Mesendoderm (in vitro differentiated cells): ENCODE measurements at regions not wholly inside any gene's neighbourhood (a gene's known extent, or its start where the extent isn't known, plus 50 kb on each side); places are given as distances from the start of the nearest gene placed in this dataset.

Experiments used
- DNase-seq: peaks from one replicate; pipeline ENCODE4 v3.0.0; 2013
- H2AK5ac ChIP-seq: 2 replicates; pipeline ENCODE4 v1.6.1; 2013; ENCODE audit warnings: low read length, inconsistent platforms
- H2BK120ac ChIP-seq: 2 replicates; pipeline ENCODE4 v1.6.1; 2013; ENCODE audit warnings: low read depth, mild to moderate bottlenecking, low read length, moderate library complexity, mixed read lengths
- H2BK15ac ChIP-seq: replicated peaks from 2 replicates; pipeline ENCODE4 v1.6.1; 2013; ENCODE audit warnings: low read depth, mild to moderate bottlenecking, moderate library complexity
- H2BK5ac ChIP-seq: 2 replicates; pipeline ENCODE4 v1.6.1; 2013; ENCODE audit warnings: low read length, inconsistent platforms
- H3K18ac ChIP-seq: 2 replicates; pipeline ENCODE4 v1.6.1; 2013; ENCODE audit warnings: mild to moderate bottlenecking, low read length, mixed read lengths
- H3K23ac ChIP-seq: one replicate; pipeline ENCODE4 v1.6.1; 2013; ENCODE audit warnings: low read length
- H3K27ac ChIP-seq: 2 replicates; pipeline ENCODE4 v1.5.1; 2013; ENCODE audit warnings: low read depth, mild to moderate bottlenecking, inconsistent platforms, low read length, moderate library complexity
- H3K27me3 ChIP-seq: 2 replicates; pipeline ENCODE4 v1.6.1; 2013; ENCODE audit warnings: low read length, control low read depth, mild to moderate bottlenecking, inconsistent platforms; ENCODE audit not compliant: insufficient read depth, poor library complexity
- H3K36me3 ChIP-seq: 2 replicates; pipeline ENCODE4 v1.6.1; 2013; ENCODE audit warnings: low read length, inconsistent platforms; ENCODE audit not compliant: control insufficient read depth, insufficient read depth
- H3K4ac ChIP-seq: one replicate; pipeline ENCODE4 v1.6.1; 2013; ENCODE audit warnings: low read depth, mild to moderate bottlenecking, low read length, moderate library complexity
- H3K4me1 ChIP-seq: 2 replicates; pipeline ENCODE4 v1.6.1; 2013; ENCODE audit warnings: low read depth, low read length, inconsistent platforms; ENCODE audit not compliant: control insufficient read depth
- H3K4me2 ChIP-seq: 2 replicates; pipeline ENCODE4 v1.6.1; 2013; ENCODE audit warnings: low read length
- H3K4me3 ChIP-seq: 2 replicates; pipeline ENCODE4 v1.5.1; 2013; ENCODE audit warnings: mild to moderate bottlenecking, low read length
- H3K56ac ChIP-seq: one replicate; pipeline ENCODE4 v1.6.1; 2013; ENCODE audit warnings: low read length
- H3K79me1 ChIP-seq: 2 replicates; pipeline ENCODE4 v1.6.1; 2013; ENCODE audit warnings: low read length, inconsistent platforms
- H3K79me2 ChIP-seq: 2 replicates; pipeline ENCODE4 v1.6.1; 2013; ENCODE audit warnings: mild to moderate bottlenecking, low read length; ENCODE audit not compliant: control insufficient read depth, insufficient read depth
- H3K9ac ChIP-seq: 2 replicates; pipeline ENCODE4 v1.6.1; 2013; ENCODE audit warnings: low read length, inconsistent platforms
- H4K5ac ChIP-seq: one replicate; pipeline ENCODE4 v1.6.1; 2013; ENCODE audit warnings: low read length
- H4K8ac ChIP-seq: one replicate; pipeline ENCODE4 v1.6.1; 2013; ENCODE audit warnings: low read depth, mild to moderate bottlenecking, control low read depth, low read length, moderate library complexity
- WGBS: extraction: QIAGEN DNeasy Blood & Tissue Kit; methylation state at CpG from one replicate; pipeline ENCODE4 v1.1.7; 2013; ENCODE audit warnings: low lambda C conversion rate, missing lambda C conversion rate; ENCODE audit not compliant: insufficient coverage; ENCODE audit errors: extremely low coverage; 5-methylcytosine and 5-hydroxymethylcytosine counted together

GRCh38 chr11:29260939-29261705, 755.7 kb downstream of the KCNA4 start:
- no peaks in the 10 kb centered on the region for H3K79me2 ChIP-seq
- H3K27ac ChIP-seq, result no peak overlapping the region
- no peak overlapping the region for H3K18ac ChIP-seq
- H3K4me1 ChIP-seq, result no peaks in the 10 kb centered on the region
- no peak overlapping the region for H2BK5ac ChIP-seq
- peak; percentile 60 for DNase-seq
- no peak overlapping the region for H4K8ac ChIP-seq
- no peak overlapping the region for H3K23ac ChIP-seq
- no peak overlapping the region for H3K4ac ChIP-seq
- WGBS, result no CpG with 5 or more reads among the region's 3 CpGs
- no peak overlapping the region for H3K9ac ChIP-seq
- no peak overlapping the region for H3K56ac ChIP-seq
- no peak overlapping the region for H3K4me3 ChIP-seq
- H3K36me3 ChIP-seq, result no peaks in the 10 kb centered on the region
- H3K4me2 ChIP-seq, result no peak overlapping the region
- no peak overlapping the region for H4K5ac ChIP-seq
- H3K27me3 ChIP-seq, result no peaks in the 10 kb centered on the region
- H2AK5ac ChIP-seq, result no peak overlapping the region
- H3K79me1 ChIP-seq, result no peaks in the 10 kb centered on the region
- no peak overlapping the region for H2BK120ac ChIP-seq
- no peak overlapping the region for H2BK15ac ChIP-seq

DNA sequence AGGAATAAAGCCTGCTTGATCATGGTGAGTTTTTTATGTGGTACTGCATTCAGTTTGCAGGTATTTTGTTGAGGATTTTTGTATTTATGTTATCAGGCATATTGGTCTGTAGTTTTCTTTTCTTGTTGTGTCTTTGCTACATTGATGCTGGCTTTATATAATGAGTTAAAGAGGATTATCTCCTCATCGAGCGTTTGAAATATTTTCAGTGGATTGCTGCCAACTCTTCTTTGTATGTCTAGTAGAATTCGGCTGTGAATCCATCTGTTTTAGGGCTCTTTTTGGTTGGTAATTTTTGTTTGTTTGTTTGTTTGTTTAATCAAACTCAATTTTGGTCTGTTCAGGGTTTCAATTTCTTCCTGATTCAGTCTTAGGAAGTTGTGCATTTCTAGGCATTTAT, 758.4 kb downstream of the KCNA4 start:
- no peak for DNase-seq
- Histone ChIP-seq H2BK120ac (no peak overlapping the region), H4K8ac (no peak overlapping the region), H3K4me2 (no peak overlapping the region), H2BK15ac (no peak overlapping the region), H3K4me1 (no peaks in the 10 kb centered on the region), H3K27me3 (no peaks in the 10 kb centered on the region), H3K36me3 (no peaks in the 10 kb centered on the region), H3K27ac (no peak overlapping the region), H3K18ac (no peak overlapping the region), H3K79me2 (no peaks in the 10 kb centered on the region), H2BK5ac (no peak overlapping the region), H3K9ac (no peak overlapping the region), H3K56ac (no peak overlapping the region), H3K79me1 (no peaks in the 10 kb centered on the region), H2AK5ac (no peak overlapping the region), H4K5ac (no peak overlapping the region), H3K4me3 (no peak overlapping the region), H3K23ac (no peak overlapping the region), H3K4ac (no peak overlapping the region)
- WGBS, result no CpG with 5 or more reads among the region's 3 CpGs

- H3K4me1 ChIP-seq, result no peaks in the 10 kb centered on the region
- no peak overlapping the region for H2BK15ac ChIP-seq
- H3K27me3 ChIP-seq, result no peaks in the 10 kb centered on the region
- no peak for DNase-seq
- H3K36me3 ChIP-seq, result no peaks in the 10 kb centered on the region
- WGBS, result no CpG with 5 or more reads among the region's 1 CpG
- no peak overlapping the region for H3K56ac ChIP-seq
- H3K27ac ChIP-seq, result no peak overlapping the region
- no peak overlapping the region for H3K4ac ChIP-seq
- H3K9ac ChIP-seq, result no peak overlapping the region
- H3K23ac ChIP-seq, result no peak overlapping the region
- no peak overlapping the region for H2BK5ac ChIP-seq
- no peak overlapping the region for H2AK5ac ChIP-seq
- H4K8ac ChIP-seq, result no peak overlapping the region
- H3K18ac ChIP-seq, result no peak overlapping the region
- no peaks in the 10 kb centered on the region for H3K79me1 ChIP-seq
- no peak overlapping the region for H4K5ac ChIP-seq
- no peaks in the 10 kb centered on the region for H3K79me2 ChIP-seq
- no peak overlapping the region for H3K4me2 ChIP-seq
- no peak overlapping the region for H3K4me3 ChIP-seq
- H2BK120ac ChIP-seq, result no peak overlapping the region
Observed at GRCh38 chr11:29256580-29256979, 760.2 kb downstream of the KCNA4 start.

- H3K4me2 ChIP-seq, result no peak overlapping the region
- H3K36me3 ChIP-seq, result no peaks in the 10 kb centered on the region
- no peaks in the 10 kb centered on the region for H3K79me1 ChIP-seq
- no peak overlapping the region for H3K27ac ChIP-seq
- no CpG with 5 or more reads among the region's 2 CpGs for WGBS
- H3K56ac ChIP-seq, result no peak overlapping the region
- no peak for DNase-seq
- H3K23ac ChIP-seq, result no peak overlapping the region
- no peak overlapping the region for H3K9ac ChIP-seq
- H3K4me3 ChIP-seq, result no peak overlapping the region
- no peak overlapping the region for H3K18ac ChIP-seq
- no peak overlapping the region for H2BK120ac ChIP-seq
- H2AK5ac ChIP-seq, result no peak overlapping the region
- H2BK5ac ChIP-seq, result no peak overlapping the region
- no peak overlapping the region for H2BK15ac ChIP-seq
- no peak overlapping the region for H4K8ac ChIP-seq
- no peaks in the 10 kb centered on the region for H3K79me2 ChIP-seq
- H3K27me3 ChIP-seq, result no peaks in the 10 kb centered on the region
- no peak overlapping the region for H4K5ac ChIP-seq
- H3K4ac ChIP-seq, result no peak overlapping the region
- H3K4me1 ChIP-seq, result no peaks in the 10 kb centered on the region
Observed at GRCh38 chr11:29255401-29255800, 761.4 kb downstream of the KCNA4 start.

DNA sequence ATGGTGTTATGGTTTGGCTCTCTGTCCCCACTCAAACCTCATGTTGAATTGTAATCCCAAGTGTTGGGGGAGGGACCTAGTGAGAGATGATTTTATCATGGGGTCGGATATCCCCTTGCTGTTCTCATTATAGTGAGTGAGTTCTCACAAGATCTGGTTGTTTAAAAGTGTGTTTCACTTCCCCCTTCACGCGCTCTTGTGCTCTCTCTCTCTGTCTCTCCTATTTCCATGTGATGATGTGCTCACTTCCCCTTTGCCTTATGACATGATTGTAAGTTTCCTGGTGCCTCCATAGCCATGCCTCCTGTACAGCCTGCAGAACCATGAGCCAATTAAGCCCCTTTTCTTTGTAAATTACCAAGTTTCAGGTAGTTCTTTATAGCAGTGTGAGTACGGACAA, 765.1 kb downstream of the KCNA4 start:
- Histone ChIP-seq H3K4me1 (no peaks in the 10 kb centered on the region), H3K4me2 (no peak overlapping the region), H3K79me2 (no peaks in the 10 kb centered on the region), H3K4me3 (no peak overlapping the region), H2BK120ac (no peak overlapping the region), H3K27ac (no peak overlapping the region), H3K18ac (no peak overlapping the region), H2AK5ac (no peak overlapping the region), H3K4ac (no peak overlapping the region), H3K79me1 (no peaks in the 10 kb centered on the region), H4K8ac (no peak overlapping the region), H2BK5ac (no peak overlapping the region), H3K56ac (no peak overlapping the region), H3K9ac (no peak overlapping the region), H3K27me3 (no peaks in the 10 kb centered on the region), H2BK15ac (no peak overlapping the region), H4K5ac (no peak overlapping the region), H3K36me3 (no peaks in the 10 kb centered on the region), H3K23ac (no peak overlapping the region)
- no CpG with 5 or more reads among the region's 4 CpGs for WGBS
- DNase-seq, result no peak

- H3K36me3 ChIP-seq, result no peaks in the 10 kb centered on the region
- H3K4me3 ChIP-seq, result no peak overlapping the region
- H3K18ac ChIP-seq, result no peak overlapping the region
- no peak overlapping the region for H2BK120ac ChIP-seq
- H3K79me2 ChIP-seq, result no peaks in the 10 kb centered on the region
- H3K27ac ChIP-seq, result no peak overlapping the region
- H3K23ac ChIP-seq, result no peak overlapping the region
- no peaks in the 10 kb centered on the region for H3K4me1 ChIP-seq
- H2AK5ac ChIP-seq, result no peak overlapping the region
- H3K27me3 ChIP-seq, result no peaks in the 10 kb centered on the region
- no peaks in the 10 kb centered on the region for H3K79me1 ChIP-seq
- no peak overlapping the region for H3K4ac ChIP-seq
- no peak for DNase-seq
- no peak overlapping the region for H3K4me2 ChIP-seq
- no peak overlapping the region for H4K8ac ChIP-seq
- H2BK15ac ChIP-seq, result no peak overlapping the region
- H3K56ac ChIP-seq, result no peak overlapping the region
- no CpG with 5 or more reads among the region's 2 CpGs for WGBS
- no peak overlapping the region for H3K9ac ChIP-seq
- no peak overlapping the region for H2BK5ac ChIP-seq
- no peak overlapping the region for H4K5ac ChIP-seq
Observed at GRCh38 chr11:29249713-29250112, 767.1 kb downstream of the KCNA4 start.
